ENCODE measurements at regions not wholly inside any gene's neighbourhood (a gene's known extent, or its start where the extent isn't known, plus 50 kb on each side); places are given as distances from the start of the nearest gene placed in this dataset.

DNA sequence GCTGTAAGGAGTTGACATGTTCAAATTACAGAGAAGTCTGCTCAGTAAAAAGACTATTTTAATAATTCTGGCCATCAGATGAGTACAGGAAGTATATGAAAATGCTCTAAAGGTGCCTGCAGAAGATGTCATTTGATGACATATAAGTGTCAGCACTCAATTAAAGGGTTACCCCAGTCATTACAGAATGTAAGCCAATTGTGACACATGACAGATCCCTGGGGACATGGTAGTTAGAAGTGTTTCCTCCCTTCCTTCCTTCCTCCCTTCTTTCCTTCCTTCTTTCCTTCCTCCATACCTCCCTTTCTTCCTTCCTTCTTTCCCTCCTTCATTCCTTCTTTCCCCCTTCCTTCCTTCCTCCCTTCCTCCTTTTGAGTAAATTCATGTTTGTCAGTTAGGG is 453.0 kb downstream of the RAPGEF2 start:
- TF ChIP-seq, protein P1, sequence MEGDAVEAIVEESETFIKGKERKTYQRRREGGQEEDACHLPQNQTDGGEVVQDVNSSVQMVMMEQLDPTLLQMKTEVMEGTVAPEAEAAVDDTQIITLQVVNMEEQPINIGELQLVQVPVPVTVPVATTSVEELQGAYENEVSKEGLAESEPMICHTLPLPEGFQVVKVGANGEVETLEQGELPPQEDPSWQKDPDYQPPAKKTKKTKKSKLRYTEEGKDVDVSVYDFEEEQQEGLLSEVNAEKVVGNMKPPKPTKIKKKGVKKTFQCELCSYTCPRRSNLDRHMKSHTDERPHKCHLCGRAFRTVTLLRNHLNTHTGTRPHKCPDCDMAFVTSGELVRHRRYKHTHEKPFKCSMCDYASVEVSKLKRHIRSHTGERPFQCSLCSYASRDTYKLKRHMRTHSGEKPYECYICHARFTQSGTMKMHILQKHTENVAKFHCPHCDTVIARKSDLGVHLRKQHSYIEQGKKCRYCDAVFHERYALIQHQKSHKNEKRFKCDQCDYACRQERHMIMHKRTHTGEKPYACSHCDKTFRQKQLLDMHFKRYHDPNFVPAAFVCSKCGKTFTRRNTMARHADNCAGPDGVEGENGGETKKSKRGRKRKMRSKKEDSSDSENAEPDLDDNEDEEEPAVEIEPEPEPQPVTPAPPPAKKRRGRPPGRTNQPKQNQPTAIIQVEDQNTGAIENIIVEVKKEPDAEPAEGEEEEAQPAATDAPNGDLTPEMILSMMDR (IDR thresholded peaks at IDR 0.05): no peak
- no peak for TF ChIP-seq POLR2AphosphoS5 (IDR thresholded peaks at IDR 0.05; ENCODE audit: low read depth, low read length)
- TF ChIP-seq SIN3A (IDR thresholded peaks at IDR 0.05; ENCODE audit: borderline replicate concordance, insufficient read depth, low read depth, low read length): no peak

Measured in Panc1 (cell line).